ENCODE measurements at regions not wholly inside any gene's neighbourhood (a gene's known extent, or its start where the extent isn't known, plus 50 kb on each side); places are given as distances from the start of the nearest gene placed in this dataset.
"Not testable (repeated sequence)": the region's sequence is repeated elsewhere in the genome, so short reads cannot be mapped to it uniquely, and the experiment has no call there.

GRCh38 chrY:3088149-3088548, 153.0 kb downstream of the ZFY start:
- H4K91ac ChIP-seq (replicated peaks; ENCODE audit: insufficient read length, low read length); H3K9ac ChIP-seq (replicated peaks in 1 of 4; ENCODE audit: extremely low read depth in 1 of 4, low read depth in 3 of 4, low read length in 3 of 4); H2BK12ac ChIP-seq (ENCODE audit: low read depth, low read length); POLR2A ChIA-PET (ENCODE audit: partially characterized antibody); H2AK5ac ChIP-seq (ENCODE audit: low read depth, low read length); H3K23ac ChIP-seq (ENCODE audit: insufficient read length); H3K9me3 ChIP-seq (ENCODE audit: insufficient read depth in 2 of 2, low read depth in 1 of 2, low read length in 1 of 2); H3K4me1 ChIP-seq (replicated peaks in 1 of 4; ENCODE audit: control insufficient read depth in 3 of 4, insufficient read depth in 4 of 4, low read length in 3 of 4); H3K79me1 ChIP-seq (ENCODE audit: low read depth, low read length); H2BK120ac ChIP-seq (replicated peaks; ENCODE audit: low read depth, low read length); H3K4ac ChIP-seq (replicated peaks; ENCODE audit: insufficient read length, low read depth, low read length); H3K4me3 ChIP-seq (ENCODE audit: extremely low read depth in 1 of 4, insufficient read depth in 2 of 4, low read depth in 3 of 4, low read length in 4 of 4); CTCF ChIA-PET (ENCODE audit: partially characterized antibody); H3K27me3 ChIP-seq (replicated peaks in 1 of 4; ENCODE audit: control insufficient read depth in 3 of 4, extremely low read depth in 1 of 4, insufficient read depth in 3 of 4, low read length in 3 of 4); H2BK5ac ChIP-seq (ENCODE audit: low read depth, low read length); H3K27ac ChIP-seq (ENCODE audit: low read depth, low read length); H2AFZ ChIP-seq (ENCODE audit: low read length); H3K4me2 ChIP-seq (ENCODE audit: insufficient read depth in 1 of 2, low read depth in 2 of 2, low read length in 2 of 2); H3K23me2 ChIP-seq (ENCODE audit: low read depth, low read length); H2BK20ac ChIP-seq (ENCODE audit: low read length); H3K36me3 ChIP-seq (ENCODE audit: control insufficient read depth in 2 of 4, insufficient read depth in 4 of 4, low read length in 3 of 4); H2BK15ac ChIP-seq (ENCODE audit: low read length); H3K56ac ChIP-seq (replicated peaks; ENCODE audit: insufficient read length, low read depth, low read length); H4K20me1 ChIP-seq (replicated peaks in 1 of 2; ENCODE audit: control insufficient read depth in 1 of 2, insufficient read depth in 2 of 2, low read length in 2 of 2); H4K8ac ChIP-seq (ENCODE audit: extremely low read depth, insufficient read depth, low read length); H4K5ac ChIP-seq (ENCODE audit: insufficient read length, low read depth, low read length); H3K18ac ChIP-seq (ENCODE audit: extremely low read depth, low read length); H3K79me2 ChIP-seq (ENCODE audit: control insufficient read depth in 1 of 2, insufficient read depth in 2 of 2, low read length in 2 of 2); H3K14ac ChIP-seq (ENCODE audit: insufficient read length): not testable (repeated sequence)
- FAIRE-seq (peak; percentile 90), DNase-seq (ENCODE audit: low read depth in 1 of 2, low spot score in 2 of 2) (peak; percentile 41 to 51)
- WGBS, 2 experiments (ENCODE audit: extremely low coverage in 1 of 2, insufficient coverage in 1 of 2, insufficient read length in 1 of 2, insufficient replicate concordance in 2 of 2, low coverage in 1 of 2, low lambda C conversion rate in 2 of 2, missing lambda C conversion rate in 1 of 2), result no CpG with 5 or more reads among the region's 2 CpGs
- 0 out of 2 replicates have a peak, but pooled peaks have one; percentile 28 for TF ChIP-seq SP1 (IDR thresholded peaks at IDR 0.05; ENCODE audit: low read depth, low read length)

GRCh38 chrY:3108674-3109073, 173.5 kb downstream of the ZFY start:
- H3K79me1 ChIP-seq (ENCODE audit: low read depth, low read length); H4K91ac ChIP-seq (replicated peaks; ENCODE audit: insufficient read length, low read length); H2BK12ac ChIP-seq (ENCODE audit: low read depth, low read length); H3K36me3 ChIP-seq (ENCODE audit: control insufficient read depth in 2 of 4, insufficient read depth in 4 of 4, low read length in 3 of 4); H3K79me2 ChIP-seq (ENCODE audit: control insufficient read depth in 1 of 2, insufficient read depth in 2 of 2, low read length in 2 of 2); H3K56ac ChIP-seq (replicated peaks; ENCODE audit: insufficient read length, low read depth, low read length); DNase-seq (ENCODE audit: low read depth in 1 of 2, low spot score in 2 of 2); H2BK15ac ChIP-seq (ENCODE audit: low read length); H4K5ac ChIP-seq (ENCODE audit: insufficient read length, low read depth, low read length); H3K4me1 ChIP-seq (replicated peaks in 1 of 4; ENCODE audit: control insufficient read depth in 3 of 4, insufficient read depth in 4 of 4, low read length in 3 of 4); H3K9ac ChIP-seq (replicated peaks in 1 of 4; ENCODE audit: extremely low read depth in 1 of 4, low read depth in 3 of 4, low read length in 3 of 4); H3K23me2 ChIP-seq (ENCODE audit: low read depth, low read length); H2BK20ac ChIP-seq (ENCODE audit: low read length); H2AK5ac ChIP-seq (ENCODE audit: low read depth, low read length); H3K9me3 ChIP-seq (ENCODE audit: insufficient read depth in 2 of 2, low read depth in 1 of 2, low read length in 1 of 2); H3K23ac ChIP-seq (ENCODE audit: insufficient read length); H3K27me3 ChIP-seq (replicated peaks in 1 of 4; ENCODE audit: control insufficient read depth in 3 of 4, extremely low read depth in 1 of 4, insufficient read depth in 3 of 4, low read length in 3 of 4); H4K20me1 ChIP-seq (replicated peaks in 1 of 2; ENCODE audit: control insufficient read depth in 1 of 2, insufficient read depth in 2 of 2, low read length in 2 of 2); CTCF ChIA-PET (ENCODE audit: partially characterized antibody); H3K4me2 ChIP-seq (ENCODE audit: insufficient read depth in 1 of 2, low read depth in 2 of 2, low read length in 2 of 2); H3K4me3 ChIP-seq (ENCODE audit: extremely low read depth in 1 of 4, insufficient read depth in 2 of 4, low read depth in 3 of 4, low read length in 4 of 4); H2BK5ac ChIP-seq (ENCODE audit: low read depth, low read length); H2BK120ac ChIP-seq (replicated peaks; ENCODE audit: low read depth, low read length); H3K27ac ChIP-seq (ENCODE audit: low read depth, low read length); POLR2A ChIA-PET (ENCODE audit: partially characterized antibody); H4K8ac ChIP-seq (ENCODE audit: extremely low read depth, insufficient read depth, low read length); H3K14ac ChIP-seq (ENCODE audit: insufficient read length); H3K18ac ChIP-seq (ENCODE audit: extremely low read depth, low read length); H3K4ac ChIP-seq (replicated peaks; ENCODE audit: insufficient read length, low read depth, low read length); H2AFZ ChIP-seq (ENCODE audit: low read length): not testable (repeated sequence)
- 100% methylated on average over 2 of the region's 4 CpGs; no CpG with 5 or more reads in 1 of the 2 experiments for WGBS, 2 experiments (ENCODE audit: extremely low coverage in 1 of 2, insufficient coverage in 1 of 2, insufficient read length in 1 of 2, insufficient replicate concordance in 2 of 2, low coverage in 1 of 2, low lambda C conversion rate in 2 of 2, missing lambda C conversion rate in 1 of 2)
- FAIRE-seq, result peak; percentile 78

Measured in H1 (cell line).